ENCODE measurements at regions not wholly inside any gene's neighbourhood (a gene's known extent, or its start where the extent isn't known, plus 50 kb on each side); places are given as distances from the start of the nearest gene placed in this dataset.

DNA sequence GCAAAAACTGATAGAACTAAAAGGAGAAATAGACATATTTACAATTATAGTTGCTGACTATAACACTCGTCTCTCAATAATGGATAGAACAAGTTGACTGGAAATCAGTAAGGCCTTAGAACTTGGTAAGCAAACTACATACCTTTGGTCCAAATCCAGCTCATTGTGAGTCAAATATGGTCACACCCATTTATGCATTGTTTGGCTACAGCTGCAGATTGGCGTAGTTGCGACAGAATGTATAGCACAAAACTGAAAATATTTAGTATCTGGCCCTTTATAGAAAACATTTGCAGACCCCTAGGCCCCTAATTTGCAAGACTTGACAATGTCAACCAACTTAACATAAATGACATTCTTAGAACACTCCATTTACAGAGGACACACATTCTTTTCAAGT, 103.6 kb upstream of the EGR2 start:
- DNase-seq = no peak

DNA sequence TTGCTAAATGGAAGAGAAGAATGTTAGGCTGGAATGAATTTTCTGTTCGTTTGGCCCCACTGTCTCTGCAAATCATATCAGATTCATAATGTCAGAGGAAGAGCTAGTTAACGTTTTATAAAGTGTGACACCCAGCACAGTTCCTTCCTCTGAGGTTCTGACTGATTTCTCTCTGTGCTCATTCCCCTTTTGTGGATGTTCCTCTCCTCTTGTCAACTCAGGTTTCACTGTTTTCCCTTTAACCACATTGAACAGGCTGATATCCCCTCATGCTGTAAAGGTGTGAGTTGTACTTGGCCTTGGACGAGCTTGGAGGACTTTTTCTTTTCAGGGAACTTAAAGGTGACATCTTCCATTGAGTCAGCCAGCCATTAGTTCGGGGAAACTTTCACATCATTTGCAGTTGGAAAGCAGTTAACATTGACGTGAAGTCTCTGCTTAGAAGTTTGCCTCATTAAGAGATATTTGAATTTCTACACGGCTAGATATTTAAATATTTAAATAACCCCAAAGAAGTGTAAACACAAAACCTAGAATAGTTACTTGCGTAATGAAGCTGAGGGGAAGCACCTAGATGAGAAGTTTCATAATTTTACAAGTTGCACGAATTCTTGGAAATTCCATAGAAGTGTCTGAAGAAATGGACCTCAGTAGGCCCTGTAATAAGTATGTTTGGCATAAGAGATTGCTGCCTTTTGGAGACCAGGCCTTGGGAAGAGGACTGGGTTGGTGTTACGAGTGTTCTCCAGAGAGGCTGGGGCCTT, 101.5 kb upstream of the EGR2 start:
- DNase-seq = no peak

DNA sequence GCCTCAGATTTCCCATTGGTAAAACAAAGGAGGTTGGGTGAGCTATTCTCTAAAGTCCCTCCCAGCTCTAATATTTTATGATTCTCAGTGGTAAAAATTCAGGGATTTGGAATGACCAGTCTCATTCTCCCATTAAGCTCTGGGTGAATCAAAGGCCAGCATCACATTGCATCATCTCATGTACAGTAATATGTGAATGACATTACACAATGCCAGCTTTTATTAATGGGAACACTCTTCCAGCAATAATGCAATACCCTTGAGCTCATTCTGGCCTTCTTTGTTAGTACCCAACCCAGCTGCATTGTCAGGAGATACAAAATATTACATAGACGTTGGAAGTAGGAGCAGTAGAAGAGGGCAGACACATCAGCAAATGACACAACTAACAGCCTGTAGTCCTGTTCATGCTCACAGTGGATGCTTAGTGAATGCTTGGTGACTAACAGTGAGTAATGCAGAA, 100.0 kb upstream of the EGR2 start:
- no peak for DNase-seq

DNA sequence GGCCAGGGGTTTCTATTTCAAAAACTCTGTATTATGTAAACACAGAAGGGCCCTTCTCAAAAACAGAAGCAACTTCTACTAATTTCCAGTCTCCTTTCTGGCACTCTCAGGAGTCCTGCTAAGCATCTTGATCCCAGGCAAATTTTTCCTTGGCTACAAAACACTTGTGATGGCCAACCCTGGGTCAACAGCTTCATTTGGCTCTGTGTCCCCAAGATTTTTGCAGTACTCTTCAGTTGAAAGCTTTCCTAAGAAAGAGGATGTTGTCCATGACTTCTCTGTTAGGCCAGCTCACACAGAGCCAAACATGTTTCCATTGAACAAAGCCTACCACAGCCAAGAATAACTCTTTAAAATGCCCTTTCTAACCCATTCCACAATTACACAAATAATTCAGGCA, 99.0 kb upstream of the EGR2 start:
- DNase-seq = no peak

- DNase-seq = no peak
These were observed 95.9 kb upstream of the EGR2 start for GRCh38 chr10:62912086-62912485.

DNA sequence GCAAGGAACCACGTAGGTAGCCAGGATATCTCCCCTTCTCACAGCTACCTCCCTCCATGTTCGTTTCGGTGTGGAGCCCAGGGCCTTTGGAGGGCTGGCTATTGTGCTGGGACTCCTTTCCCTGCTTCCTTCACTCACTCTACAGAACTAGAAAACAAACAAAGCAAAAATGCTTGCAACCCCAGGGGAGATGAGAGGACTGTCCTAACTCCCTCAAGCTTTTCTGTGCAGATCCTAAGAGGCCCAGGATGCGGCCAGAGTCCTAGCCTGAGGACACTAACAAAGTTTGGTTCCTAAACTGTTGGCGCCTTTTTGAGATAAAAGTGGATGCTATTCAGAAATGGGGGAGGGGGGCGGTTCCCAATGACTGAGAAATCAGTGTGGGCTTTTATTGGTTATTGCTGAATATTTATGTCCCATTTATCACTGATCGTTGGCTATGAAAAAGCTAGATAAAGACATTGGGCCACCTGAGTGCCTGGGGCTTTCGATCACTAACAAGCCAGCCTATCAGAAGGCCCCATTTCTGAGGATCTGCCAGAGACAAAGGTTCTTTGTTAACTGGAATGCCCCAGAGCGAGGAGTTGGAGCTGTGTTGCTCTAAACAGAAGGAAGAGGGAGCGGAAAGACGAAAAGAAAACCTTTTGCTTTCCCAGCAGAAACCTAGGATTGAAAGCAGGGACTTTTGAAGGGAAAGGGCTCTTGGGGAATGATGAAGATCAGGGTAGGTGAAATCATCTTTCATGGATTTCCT, 95.2 kb upstream of the EGR2 start:
- no peak for DNase-seq

GRCh38 chr10:62907470-62908212, 91.5 kb upstream of the EGR2 start:
- DNase-seq = no peak

DNA sequence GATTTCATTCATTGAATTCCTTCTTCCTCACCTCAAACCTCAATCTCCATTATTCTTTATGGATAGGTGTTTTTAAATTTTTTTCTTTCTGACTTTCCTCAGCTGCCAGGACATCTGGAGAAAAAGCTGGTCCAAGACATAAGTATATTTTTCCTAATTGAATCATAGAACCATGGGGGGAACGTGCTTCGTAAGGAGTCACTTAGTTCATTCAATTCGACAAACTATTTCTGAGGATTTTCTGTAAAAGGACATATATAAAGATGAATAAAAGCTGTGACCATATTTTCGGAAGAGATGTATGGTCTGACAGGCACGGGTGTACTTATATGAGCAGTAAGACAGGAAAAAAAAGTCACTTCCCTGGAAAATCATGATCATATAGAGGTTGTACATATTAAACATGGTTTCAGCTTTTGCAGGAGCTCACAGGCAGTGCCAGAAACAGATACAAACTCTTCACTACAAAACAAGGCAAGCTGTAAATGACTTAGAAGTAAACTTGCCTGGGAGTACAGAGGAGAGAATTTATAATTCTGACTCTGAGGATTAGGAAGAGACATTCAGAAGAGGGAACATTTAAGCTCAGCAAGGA, 88.2 kb upstream of the EGR2 start:
- DNase-seq = no peak

- DNase-seq = no peak
These were observed 87.7 kb upstream of the EGR2 start for GRCh38 chr10:62903828-62904227.

DNA sequence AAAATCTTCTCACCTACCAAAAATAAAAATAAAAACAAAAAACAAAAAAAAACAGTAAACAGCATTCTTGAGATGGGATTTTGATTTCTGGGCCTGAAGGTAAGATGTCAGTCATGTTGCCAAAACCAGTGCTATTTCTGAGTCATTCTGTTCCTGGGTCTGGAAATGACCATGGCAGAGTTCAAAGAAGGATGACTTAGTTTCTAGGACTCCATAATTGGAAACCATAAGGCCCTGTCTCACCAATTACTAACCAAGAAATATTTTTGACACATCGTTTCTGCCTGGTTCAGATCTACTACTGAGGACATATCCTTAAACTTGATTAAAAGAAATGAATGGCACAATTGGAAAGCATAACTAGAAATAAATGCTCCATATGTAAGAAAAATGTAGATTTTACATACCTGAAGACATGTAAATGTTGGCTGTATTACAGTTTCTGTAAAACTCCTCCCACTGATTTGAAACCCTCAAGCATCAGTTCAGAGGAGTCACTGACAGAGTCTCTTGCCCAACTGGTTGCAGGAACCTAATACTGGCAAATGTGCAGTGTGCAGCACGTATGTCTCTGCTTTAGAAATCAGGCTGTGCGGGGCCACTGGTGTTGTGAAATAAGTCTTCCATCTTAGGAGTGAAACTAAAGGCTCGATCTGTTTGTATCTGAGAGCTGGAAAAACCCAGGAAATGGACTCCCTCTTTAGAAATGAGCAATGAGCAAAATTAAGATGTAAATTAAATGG, 84.8 kb upstream of the EGR2 start:
- DNase-seq = no peak

- DNase-seq = no peak
These were observed 83.1 kb upstream of the EGR2 start for GRCh38 chr10:62899311-62899710.

GRCh38 chr10:62895063-62895462, 78.9 kb upstream of the EGR2 start:
- DNase-seq = no peak

GRCh38 chr10:62894156-62894555, 78.0 kb upstream of the EGR2 start:
- no peak for DNase-seq

DNA sequence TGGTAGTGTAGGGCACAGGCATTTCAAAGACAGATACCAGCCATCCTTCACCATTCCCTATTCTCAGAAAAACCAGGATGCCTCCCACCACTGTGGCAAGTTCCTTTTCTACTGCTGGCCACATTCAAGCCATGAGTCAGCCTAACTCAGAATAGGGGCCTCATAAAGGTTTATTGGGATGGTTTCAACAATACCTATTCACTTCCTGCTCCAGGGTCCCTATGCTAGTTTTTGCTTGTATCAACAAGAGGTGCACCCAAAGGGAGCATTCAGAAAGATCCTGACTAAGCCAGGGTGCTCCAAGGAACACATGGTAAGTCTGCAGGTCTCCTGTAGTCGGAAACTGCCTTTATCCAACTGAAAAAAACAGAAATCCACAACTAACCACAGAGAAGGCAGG, 76.9 kb upstream of the EGR2 start:
- no peak for DNase-seq

DNA sequence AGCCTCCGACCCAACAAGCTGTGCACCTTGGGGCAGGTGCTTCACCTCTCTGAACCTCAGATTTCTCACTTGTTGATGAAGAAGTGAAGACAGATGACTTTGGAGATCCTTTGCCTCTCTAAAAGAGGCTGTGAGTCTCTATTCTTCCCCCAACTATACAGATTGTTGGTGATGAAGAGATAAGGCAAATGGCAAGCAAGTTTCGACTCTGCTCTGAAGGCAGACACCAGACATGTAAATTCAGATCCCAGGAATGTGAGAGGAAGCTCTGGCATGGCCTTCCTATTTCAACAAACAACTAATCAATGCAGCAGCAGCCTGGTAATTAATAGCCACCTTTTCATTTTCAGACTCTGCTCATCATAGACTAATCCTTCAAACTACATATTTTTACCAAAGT, 74.2 kb upstream of the EGR2 start:
- no peak for DNase-seq

GRCh38 chr10:62887642-62888041, 71.5 kb upstream of the EGR2 start:
- DNase-seq = no peak

DNA sequence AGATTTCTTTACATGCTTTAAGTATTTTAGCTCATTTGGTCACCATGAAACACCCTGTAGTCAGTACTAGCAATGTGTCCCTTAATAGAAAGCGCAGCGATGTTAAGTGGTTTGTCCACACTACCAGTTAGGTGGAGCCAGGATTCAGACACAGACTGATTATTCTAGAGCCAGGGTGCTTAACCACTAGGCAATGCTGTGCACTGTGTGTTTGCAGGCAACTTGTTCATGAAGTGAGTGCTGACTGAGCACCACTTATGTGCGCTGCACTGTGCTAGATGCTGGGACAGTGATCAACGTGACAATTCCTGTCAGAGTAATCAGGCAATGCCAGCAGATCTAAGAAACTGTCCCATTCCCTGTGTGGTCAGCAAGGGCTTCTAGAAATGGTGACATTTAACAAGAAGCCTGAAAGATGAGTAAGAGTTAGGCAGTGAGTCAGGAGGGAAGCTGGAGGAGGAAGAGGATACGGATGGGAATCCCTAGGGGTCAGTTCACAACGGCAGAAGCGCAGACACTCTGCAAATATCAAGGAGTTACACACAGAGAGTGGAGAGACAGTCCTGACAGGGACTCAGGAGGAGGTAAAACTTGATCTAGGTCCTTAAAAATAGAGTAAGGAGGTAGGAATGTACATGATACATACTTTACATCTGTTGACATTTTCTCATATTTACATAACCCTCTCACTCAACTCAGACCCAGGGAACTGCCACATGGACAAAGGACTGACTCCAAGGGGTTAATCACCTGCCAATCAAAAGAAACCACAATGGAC, 69.7 kb upstream of the EGR2 start:
- no peak for DNase-seq

DNA sequence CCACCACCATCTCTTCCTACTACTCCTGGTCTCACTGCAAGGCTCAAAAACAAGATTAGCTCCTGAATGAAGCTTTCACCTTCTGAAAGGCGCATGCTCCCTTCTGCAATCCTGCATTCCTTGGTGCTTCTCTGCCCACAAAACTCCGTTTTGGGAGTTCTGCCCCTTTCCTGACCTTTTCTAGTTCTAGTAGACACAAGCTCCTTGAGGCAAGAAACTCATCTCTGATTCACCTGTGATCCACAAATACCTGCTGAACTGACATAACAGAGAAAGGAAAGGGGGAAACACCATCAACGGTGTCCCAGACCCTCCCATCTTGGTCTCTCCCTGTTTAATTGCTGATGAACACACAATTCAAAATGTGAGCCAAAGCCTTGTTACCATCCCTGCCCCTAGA, 64.0 kb upstream of the EGR2 start:
- no peak for DNase-seq

GRCh38 chr10:62873866-62874265, 57.7 kb upstream of the EGR2 start:
- no peak for DNase-seq

DNA sequence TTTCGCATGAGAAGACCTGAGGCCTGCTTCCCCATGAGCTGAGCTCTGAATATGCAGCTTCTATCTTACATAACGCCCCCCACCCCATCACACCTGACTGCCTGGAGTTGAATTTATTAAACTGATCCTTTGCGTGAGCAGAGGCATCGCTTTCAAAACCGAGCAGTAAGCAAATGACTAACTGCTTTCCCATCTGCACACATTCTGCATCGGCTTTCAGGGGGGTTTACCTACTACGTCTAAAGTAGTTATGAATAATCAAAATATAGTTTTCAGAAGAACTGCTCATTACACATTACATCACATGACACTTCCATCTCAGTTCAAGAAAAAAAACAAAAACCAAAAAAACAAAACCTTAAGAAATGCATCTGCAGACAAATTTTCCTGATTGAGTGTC, 54.7 kb upstream of the EGR2 start:
- DNase-seq = no peak

DNA sequence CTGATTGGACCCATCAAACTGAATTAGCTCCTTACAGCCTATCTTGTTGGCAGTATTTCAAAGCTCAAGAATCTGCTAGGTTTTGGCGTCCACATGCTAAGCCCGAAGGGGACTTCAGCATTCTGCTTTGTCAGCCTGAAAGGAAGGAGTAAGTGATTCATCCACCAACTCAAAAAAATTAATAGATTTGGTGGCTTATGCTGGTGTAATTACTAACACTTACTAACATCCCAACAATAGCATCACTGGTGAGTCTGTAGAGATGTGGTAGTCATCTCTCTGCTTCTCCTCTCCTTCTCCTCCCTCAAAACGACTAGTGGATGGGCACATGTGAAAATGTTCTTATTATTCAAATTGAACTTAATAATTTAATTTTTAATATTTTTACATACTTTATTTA, 53.8 kb upstream of the EGR2 start:
- no peak for DNase-seq

GRCh38 chr10:62866941-62867340, 50.8 kb upstream of the EGR2 start:
- DNase-seq = no peak

All from RPMI8226 (cell line).